H1 (cell line): ENCODE measurements at regions not wholly inside any gene's neighbourhood (a gene's known extent, or its start where the extent isn't known, plus 50 kb on each side); places are given as distances from the start of the nearest gene placed in this dataset.
"Not testable (repeated sequence)": the region's sequence is repeated elsewhere in the genome, so short reads cannot be mapped to it uniquely, and the experiment has no call there.

Experiments
- CTCF ChIA-PET: fragments of 300-600 bp; sonication (Branson Sonifier 250); formaldehyde crosslinking; loops from one replicate; lab custom pipeline; 2021; ENCODE audit not compliant: partially characterized antibody; lab: Charles Lee
- POLR2A ChIA-PET: fragments of 300-600 bp; sonication (Branson Sonifier 250); formaldehyde crosslinking; loops from one replicate; lab custom pipeline; 2021; ENCODE audit warnings: inconsistent platforms; ENCODE audit not compliant: partially characterized antibody; lab: Charles Lee
- DNase-seq, 2 experiments: peaks; one replicate each; pipeline versions ENCODE4 v3.0.0 to v3.0.0-alpha.2; 2010 to 2022; ENCODE audit warnings: low spot score in 2 of 2, low read depth in 1 of 2, mixed read lengths in 1 of 2
- FAIRE-seq: peaks from 2 replicates; lab custom pipeline; 2011; peaks lifted over from hg19 to GRCh38; lab: Jason Lieb, UNC
- H2AFZ ChIP-seq: 2 replicates; pipeline ENCODE4 v1.8.1; 2012; ENCODE audit warnings: low read length, inconsistent platforms
- H2AK5ac ChIP-seq: 2 replicates; pipeline ENCODE4 v1.6.1; 2013; ENCODE audit warnings: low read depth, low read length
- H2BK120ac ChIP-seq: replicated peaks from 2 replicates; pipeline ENCODE3; 2013; ENCODE audit warnings: low read depth, low read length, inconsistent platforms
- H2BK12ac ChIP-seq: 2 replicates; pipeline ENCODE4 v1.6.1; 2013; ENCODE audit warnings: low read depth, low read length
- H2BK15ac ChIP-seq: 2 replicates; pipeline ENCODE4 v1.6.1; 2013; ENCODE audit warnings: low read length
- H2BK20ac ChIP-seq: 2 replicates; pipeline ENCODE4 v1.6.1; 2013; ENCODE audit warnings: low read length
- H2BK5ac ChIP-seq: 2 replicates; pipeline ENCODE4 v1.6.1; 2013; ENCODE audit warnings: low read depth, low read length
- H3K14ac ChIP-seq: 2 replicates; pipeline ENCODE4 v1.6.1; 2013; ENCODE audit warnings: inconsistent platforms; ENCODE audit not compliant: insufficient read length
- H3K18ac ChIP-seq: 2 replicates; pipeline ENCODE4 v1.6.1; 2013; ENCODE audit warnings: low read length; ENCODE audit errors: extremely low read depth
- H3K23ac ChIP-seq: 2 replicates; pipeline ENCODE4 v1.6.1; 2013; ENCODE audit warnings: inconsistent platforms; ENCODE audit not compliant: insufficient read length
- H3K23me2 ChIP-seq: 2 replicates; pipeline ENCODE4 v1.6.1; 2013; ENCODE audit warnings: low read depth, low read length
- H3K27ac ChIP-seq: 2 replicates; pipeline ENCODE4 v1.6.1; 2011; ENCODE audit warnings: low read depth, low read length, inconsistent platforms
- H3K27me3 ChIP-seq, 4 experiments: replicated peaks in 1 of 4; 1 replicate in 1 of 4; 2 replicates in 3 of 4; pipeline versions ENCODE4 v1.6.1 to v1.8.1; 2011 to 2013; ENCODE audit warnings: low read length in 3 of 4, mild to moderate bottlenecking in 3 of 4, inconsistent platforms in 2 of 4, mixed read lengths in 2 of 4, moderate library complexity in 1 of 4; ENCODE audit not compliant: control insufficient read depth in 3 of 4, insufficient read depth in 3 of 4; ENCODE audit errors: extremely low read depth in 1 of 4
- H3K36me3 ChIP-seq, 4 experiments: 2 replicates each; pipeline versions ENCODE4 v1.6.1 to v1.8.1; 2011 to 2013; ENCODE audit warnings: mild to moderate bottlenecking in 4 of 4, low read length in 3 of 4, moderate library complexity in 2 of 4, control low read depth in 1 of 4, inconsistent platforms in 1 of 4; ENCODE audit not compliant: insufficient read depth in 4 of 4, control insufficient read depth in 2 of 4
- H3K4ac ChIP-seq: replicated peaks from 2 replicates; pipeline ENCODE3; 2013; ENCODE audit warnings: low read length, low read depth, mixed read lengths, inconsistent platforms; ENCODE audit not compliant: insufficient read length
- H3K4me1 ChIP-seq, 4 experiments: replicated peaks in 1 of 4; 1 replicate in 1 of 4; 2 replicates in 3 of 4; pipeline versions ENCODE4 v1.6.1 to v1.8.1; 2011 to 2013; ENCODE audit warnings: low read length in 3 of 4, inconsistent platforms in 2 of 4, mixed read lengths in 1 of 4; ENCODE audit not compliant: insufficient read depth in 4 of 4, control insufficient read depth in 3 of 4
- H3K4me2 ChIP-seq, 2 experiments: 2 replicates each; pipeline versions ENCODE4 v1.6.1 to v1.8.1; 2011 to 2013; ENCODE audit warnings: low read depth in 2 of 2, low read length in 2 of 2, control low read depth in 1 of 2, inconsistent platforms in 1 of 2, mild to moderate bottlenecking in 1 of 2; ENCODE audit not compliant: insufficient read depth in 1 of 2
- H3K4me3 ChIP-seq, 4 experiments: fragments of 200-600, 300-600 bp in 1 of 4; sonication (generic), shearing (Covaris generic), sonication (Bioruptor Twin) in 1 of 4; 2 replicates each; pipeline versions ENCODE4 v1.5.1 to v1.8.1; 2011 to 2016; ENCODE audit warnings: low read length in 4 of 4, low read depth in 3 of 4, control low read depth in 2 of 4, inconsistent platforms in 2 of 4, mild to moderate bottlenecking in 2 of 4, mixed read lengths in 1 of 4, moderate library complexity in 1 of 4; ENCODE audit not compliant: insufficient read depth in 2 of 4; ENCODE audit errors: extremely low read depth in 1 of 4
- H3K56ac ChIP-seq: replicated peaks from 2 replicates; pipeline ENCODE3; 2013; ENCODE audit warnings: low read depth, mild to moderate bottlenecking, mixed read lengths, low read length, inconsistent platforms; ENCODE audit not compliant: insufficient read length
- H3K79me1 ChIP-seq: 2 replicates; pipeline ENCODE4 v1.6.1; 2013; ENCODE audit warnings: low read depth, low read length, control low read depth
- H3K79me2 ChIP-seq, 2 experiments: 2 replicates each; pipeline versions ENCODE4 v1.6.1 to v1.8.1; 2012 to 2013; ENCODE audit warnings: low read length in 2 of 2, mild to moderate bottlenecking in 2 of 2, inconsistent platforms in 1 of 2; ENCODE audit not compliant: insufficient read depth in 2 of 2, control insufficient read depth in 1 of 2
- H3K9ac ChIP-seq, 4 experiments: replicated peaks in 1 of 4; 1 replicate in 1 of 4; 2 replicates in 3 of 4; pipeline versions ENCODE4 v1.6.1 to v1.8.1; 2011 to 2013; ENCODE audit warnings: low read depth in 3 of 4, low read length in 3 of 4, control low read depth in 2 of 4, mild to moderate bottlenecking in 2 of 4, moderate library complexity in 2 of 4, inconsistent platforms in 1 of 4; ENCODE audit errors: extremely low read depth in 1 of 4
- H3K9me3 ChIP-seq, 2 experiments: 2 replicates each; pipeline versions ENCODE4 v1.6.1 to v1.8.1; 2012 to 2013; ENCODE audit warnings: mild to moderate bottlenecking in 2 of 2, moderate library complexity in 2 of 2, control low read depth in 1 of 2, inconsistent platforms in 1 of 2, low read depth in 1 of 2, low read length in 1 of 2, mixed read lengths in 1 of 2; ENCODE audit not compliant: insufficient read depth in 2 of 2
- H4K20me1 ChIP-seq, 2 experiments: replicated peaks in 1 of 2; 2 replicates each; pipeline versions ENCODE3 to v1.8.1; 2011 to 2013; ENCODE audit warnings: inconsistent platforms in 2 of 2, low read length in 2 of 2, mild to moderate bottlenecking in 1 of 2; ENCODE audit not compliant: insufficient read depth in 2 of 2, control insufficient read depth in 1 of 2
- H4K5ac ChIP-seq: 2 replicates; pipeline ENCODE4 v1.6.1; 2013; ENCODE audit warnings: low read length, low read depth, mixed read lengths, inconsistent platforms; ENCODE audit not compliant: insufficient read length
- H4K8ac ChIP-seq: 2 replicates; pipeline ENCODE4 v1.8.0; 2013; ENCODE audit warnings: mild to moderate bottlenecking, moderate library complexity, low read length, inconsistent platforms; ENCODE audit not compliant: insufficient read depth; ENCODE audit errors: extremely low read depth
- H4K91ac ChIP-seq: replicated peaks from 2 replicates; pipeline ENCODE3; 2013; ENCODE audit warnings: low read length, mixed read lengths, inconsistent platforms; ENCODE audit not compliant: insufficient read length
- WGBS, 2 experiments: shearing (Covaris generic) in 1 of 2; methylation state at CpG; one replicate each; pipeline versions ENCODE4 v1.1.6 to v1.1.7; 2013 to 2015; ENCODE audit warnings: low lambda C conversion rate in 2 of 2, mixed read lengths in 2 of 2, inconsistent platforms in 1 of 2, low coverage in 1 of 2, missing lambda C conversion rate in 1 of 2; ENCODE audit not compliant: insufficient replicate concordance in 2 of 2, insufficient coverage in 1 of 2, insufficient read length in 1 of 2; ENCODE audit errors: extremely low coverage in 1 of 2, missing lambda C conversion rate in 1 of 2; 5-methylcytosine and 5-hydroxymethylcytosine counted together

DNA sequence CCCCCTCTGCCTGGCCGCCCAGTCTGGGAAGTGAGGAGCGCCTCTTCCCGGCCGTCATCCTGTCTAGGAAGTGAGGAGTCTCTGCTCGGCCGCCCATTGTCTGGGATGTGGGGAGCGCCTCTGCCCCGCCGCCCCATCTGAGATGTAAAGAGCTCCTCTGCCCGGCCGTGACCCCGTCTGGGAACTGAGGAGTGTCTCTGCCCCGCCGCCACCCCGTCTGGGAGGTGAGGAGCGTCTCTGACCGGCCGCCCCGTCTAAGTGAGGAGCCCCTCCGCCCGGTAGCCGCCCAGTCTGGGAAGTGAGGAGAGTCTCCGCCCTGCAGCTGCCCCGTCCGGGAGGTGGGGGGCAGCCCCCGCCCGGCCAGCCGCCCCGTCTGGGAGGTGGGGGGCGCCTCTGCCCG is 228.9 kb downstream of the RPIA start:
- H3K27ac ChIP-seq, H4K20me1 ChIP-seq, H2BK5ac ChIP-seq, POLR2A ChIA-PET, H3K4ac ChIP-seq, H2BK12ac ChIP-seq, H3K14ac ChIP-seq, H2AFZ ChIP-seq, FAIRE-seq, H3K4me1 ChIP-seq, H4K5ac ChIP-seq, H2BK15ac ChIP-seq, H3K79me1 ChIP-seq, DNase-seq, H3K27me3 ChIP-seq, H4K8ac ChIP-seq, H2BK120ac ChIP-seq, H3K4me3 ChIP-seq, CTCF ChIA-PET, H3K36me3 ChIP-seq, H3K56ac ChIP-seq, H3K9ac ChIP-seq, H2AK5ac ChIP-seq, H3K4me2 ChIP-seq, H2BK20ac ChIP-seq, H4K91ac ChIP-seq, H3K23me2 ChIP-seq, H3K18ac ChIP-seq, H3K79me2 ChIP-seq, H3K23ac ChIP-seq: not testable (repeated sequence)
- 92% methylated on average over 24 of the region's 31 CpGs; no CpG with 5 or more reads in 1 of the 2 experiments for WGBS, 2 experiments
- peaks cover 2 to 12% of the 10 kb centered on the region in 2 experiments; a peak in 1 of 4 replicates for H3K9me3 ChIP-seq
